ENCODE measurements at regions not wholly inside any gene's neighbourhood (a gene's known extent, or its start where the extent isn't known, plus 50 kb on each side); places are given as distances from the start of the nearest gene placed in this dataset.

- no peak for TF ChIP-seq SP1 (CRISPR knock-in tag; IDR thresholded peaks at IDR 0.05)
- no peak for TF ChIP-seq PBX2 (CRISPR knock-in tag; IDR thresholded peaks at IDR 0.05; ENCODE audit: low read depth)
- no peak for TF ChIP-seq PBX2 (tag; conservative IDR thresholded peaks at IDR 0.05; ENCODE audit: low read depth)
- TF ChIP-seq RUNX1 (IDR thresholded peaks at IDR 0.05; ENCODE audit: low read depth): no peak
- TF ChIP-seq, protein P1, sequence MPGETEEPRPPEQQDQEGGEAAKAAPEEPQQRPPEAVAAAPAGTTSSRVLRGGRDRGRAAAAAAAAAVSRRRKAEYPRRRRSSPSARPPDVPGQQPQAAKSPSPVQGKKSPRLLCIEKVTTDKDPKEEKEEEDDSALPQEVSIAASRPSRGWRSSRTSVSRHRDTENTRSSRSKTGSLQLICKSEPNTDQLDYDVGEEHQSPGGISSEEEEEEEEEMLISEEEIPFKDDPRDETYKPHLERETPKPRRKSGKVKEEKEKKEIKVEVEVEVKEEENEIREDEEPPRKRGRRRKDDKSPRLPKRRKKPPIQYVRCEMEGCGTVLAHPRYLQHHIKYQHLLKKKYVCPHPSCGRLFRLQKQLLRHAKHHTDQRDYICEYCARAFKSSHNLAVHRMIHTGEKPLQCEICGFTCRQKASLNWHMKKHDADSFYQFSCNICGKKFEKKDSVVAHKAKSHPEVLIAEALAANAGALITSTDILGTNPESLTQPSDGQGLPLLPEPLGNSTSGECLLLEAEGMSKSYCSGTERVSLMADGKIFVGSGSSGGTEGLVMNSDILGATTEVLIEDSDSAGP (CRISPR knock-in tag; IDR thresholded peaks at IDR 0.05): no peak
These were observed 296.0 kb downstream of the CTTN start (continued) for GRCh38 chr11:70694371-70694770.

Measured in K562 (cell line).